Peyer's patch (tissue), 4 donors: ENCODE measurements at regions not wholly inside any gene's neighbourhood (a gene's known extent, or its start where the extent isn't known, plus 50 kb on each side); places are given as distances from the start of the nearest gene placed in this dataset.

Experiments used
- CTCF ChIP-seq, 6 experiments: fragments of 450-650 bp in 4 of 6; fragments of 200-600 bp in 2 of 6; sonication (generic) in 1 of 6; IDR thresholded peaks; one replicate each; pipeline ENCODE4 v1.5.1; 2017 to 2019; ENCODE audit warnings: antibody characterized with exemption in 6 of 6, mild to moderate bottlenecking in 3 of 6, moderate library complexity in 1 of 6
- POLR2A ChIP-seq, 2 donors: fragments of 450-650 bp; IDR thresholded peaks; one replicate each; pipeline ENCODE4 v1.5.1; 2017; ENCODE audit warnings: antibody characterized with exemption in 2 of 2, mild to moderate bottlenecking in 2 of 2, moderate library complexity in 2 of 2

DNA sequence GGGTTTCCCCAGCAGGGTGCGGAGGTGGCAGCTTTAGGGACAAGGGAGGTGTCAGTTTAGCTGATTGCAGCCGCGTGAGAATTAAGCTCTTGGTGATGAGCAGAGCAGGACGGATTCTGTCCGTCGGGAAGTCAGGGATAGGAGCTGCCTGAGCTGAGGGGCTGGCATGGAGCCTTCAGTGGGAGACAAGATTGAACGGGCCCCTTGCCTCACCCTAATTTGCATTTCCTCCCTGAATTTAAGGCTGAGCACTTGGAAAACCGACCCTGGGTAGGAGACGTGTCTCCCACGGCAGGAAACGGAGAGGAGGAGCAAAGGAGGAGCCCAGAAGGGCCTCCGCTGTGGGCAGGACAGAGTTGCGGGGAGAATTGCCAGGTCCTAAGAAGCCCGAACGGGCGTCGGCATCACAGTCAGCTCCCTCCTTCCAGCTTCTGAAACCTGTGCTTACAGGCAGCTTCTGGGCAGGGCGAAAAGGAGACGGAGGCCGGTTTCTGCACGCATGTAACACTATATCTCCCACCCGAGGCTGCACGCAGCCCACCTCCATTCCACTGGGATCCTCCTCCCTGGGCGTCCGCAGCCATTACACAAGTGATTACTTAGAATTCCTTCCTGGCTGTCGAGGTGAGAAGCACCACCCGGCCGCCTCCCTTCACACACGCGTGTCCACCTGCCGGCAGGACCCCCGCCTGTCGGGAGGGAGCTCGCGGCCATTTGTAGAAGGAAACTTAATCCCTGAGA, 345.8 kb downstream of the BRD1 start:
- TF ChIP-seq CTCF (IDR thresholded peaks at IDR 0.05) (no peak), POLR2A (IDR thresholded peaks at IDR 0.05) (no peak)
